ENCODE measurements at regions not wholly inside any gene's neighbourhood (a gene's known extent, or its start where the extent isn't known, plus 50 kb on each side); places are given as distances from the start of the nearest gene placed in this dataset.

DNA sequence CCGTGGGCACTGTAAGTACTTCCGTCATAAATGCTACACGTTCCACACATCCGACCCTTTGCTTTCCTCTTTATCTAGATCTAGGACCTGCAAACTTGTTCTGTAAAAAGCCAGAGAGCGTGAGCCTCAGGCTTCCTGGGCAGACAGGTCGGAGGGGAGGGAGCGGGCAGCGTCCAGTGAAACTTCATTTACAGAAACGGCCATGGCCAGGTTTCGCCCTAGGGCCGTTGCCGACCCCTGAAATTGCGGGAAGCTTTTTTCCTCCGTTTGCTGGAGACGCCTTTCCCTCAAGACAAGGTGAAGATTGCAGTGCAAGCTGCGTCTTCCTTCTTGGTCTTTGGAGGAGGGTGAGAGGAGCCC is 155.4 kb downstream of the DLL1 start (continued):
- TF ChIP-seq YY1 (IDR thresholded peaks at IDR 0.05; ENCODE audit: low read depth, low read length) (no peak), TBP (IDR thresholded peaks at IDR 0.05; ENCODE audit: low read depth, low read length) (no peak), KDM1A (IDR thresholded peaks at IDR 0.05; ENCODE audit: borderline replicate concordance, low read length) (no peak), RFX5 (IDR thresholded peaks at IDR 0.05; ENCODE audit: borderline replicate concordance, low read depth, low read length) (no peak), CREB1 (IDR thresholded peaks at IDR 0.05) (no peak)

Measured in H1 (cell line).